Gastrocnemius medialis (tissue), 4 donors: ENCODE measurements at regions not wholly inside any gene's neighbourhood (a gene's known extent, or its start where the extent isn't known, plus 50 kb on each side); places are given as distances from the start of the nearest gene placed in this dataset.

ENCODE experiments used
- ATAC-seq, 2 donors: fragments of 150-250 bp; one replicate each; pipeline ENCODE4 v1.9.1; 2016
- DNase-seq, 2 donors: peaks; one replicate each; pipeline ENCODE4 v3.0.0-alpha.2; 2019
- H3K27ac ChIP-seq, 4 donors: fragments of 200-600 bp; sonication (generic); 1 replicate in 1 of 4; 2 replicates in 3 of 4; pipeline ENCODE4 v1.5.1; 2016 to 2018; ENCODE audit warnings: mild to moderate bottlenecking in 2 of 4, moderate library complexity in 1 of 4
- H3K27me3 ChIP-seq, 3 donors: fragments of 200-600 bp; sonication (generic) in 2 of 3; 1 replicate in 1 of 3; 2 replicates in 2 of 3; pipeline versions ENCODE4 v1.5.1 to v1.6.0; 2016 to 2019; ENCODE audit warnings: mild to moderate bottlenecking in 1 of 3, moderate library complexity in 1 of 3
- H3K36me3 ChIP-seq, 2 donors: fragments of 200-600 bp; sonication (generic) in 1 of 2; one replicate each; pipeline ENCODE4 v1.5.1; 2017 to 2018
- H3K4me1 ChIP-seq, 2 donors: fragments of 200-600 bp; sonication (generic) in 1 of 2; one replicate each; pipeline ENCODE4 v1.5.1; 2016 to 2017; ENCODE audit warnings: mild to moderate bottlenecking in 2 of 2
- H3K4me3 ChIP-seq, 4 donors: fragments of 200-600 bp; sonication (generic) in 3 of 4; 1 replicate in 1 of 4; 2 replicates in 3 of 4; pipeline ENCODE4 v1.5.1; 2016 to 2019; ENCODE audit warnings: mild to moderate bottlenecking in 2 of 4
- H3K9me3 ChIP-seq, 3 donors: fragments of 200-600 bp; sonication (generic) in 2 of 3; 1 replicate in 1 of 3; 2 replicates in 2 of 3; pipeline ENCODE4 v1.5.1; 2016 to 2019
- POLR2A ChIP-seq, 2 donors: fragments of 450-650 bp; IDR thresholded peaks; one replicate each; pipeline ENCODE4 v1.6.1; 2017; ENCODE audit warnings: antibody characterized with exemption in 2 of 2, mild to moderate bottlenecking in 2 of 2, moderate library complexity in 2 of 2
- in situ Hi-C, 4 donors: fragments of 200-750 bp; cut with MboI; loops; one replicate each; pipeline versions ENCODE4 v1.15.0 to v1.8.0; 2017; ENCODE audit warnings: low sequenced_read_pairs in 4 of 4
- intact Hi-C: fragments of 100-400 bp; cut with DNase I; formaldehyde crosslinking; loops from one replicate; pipeline ENCODE4 v1.15.1; 2023; ENCODE audit warnings: low total_unique reads
- TF ChIP-seq, protein P1 (sequence below), 5 experiments: fragments of 450-650 bp in 3 of 5; fragments of 200-600 bp in 2 of 5; sonication (generic) in 2 of 5; IDR thresholded peaks in 4 of 5; conservative IDR thresholded peaks in 1 of 5; 1 replicate in 4 of 5; 2 replicates in 1 of 5; pipeline ENCODE4 v1.5.1; 2016 to 2019; ENCODE audit warnings: antibody characterized with exemption in 5 of 5, mild to moderate bottlenecking in 3 of 5, moderate library complexity in 3 of 5

DNA sequence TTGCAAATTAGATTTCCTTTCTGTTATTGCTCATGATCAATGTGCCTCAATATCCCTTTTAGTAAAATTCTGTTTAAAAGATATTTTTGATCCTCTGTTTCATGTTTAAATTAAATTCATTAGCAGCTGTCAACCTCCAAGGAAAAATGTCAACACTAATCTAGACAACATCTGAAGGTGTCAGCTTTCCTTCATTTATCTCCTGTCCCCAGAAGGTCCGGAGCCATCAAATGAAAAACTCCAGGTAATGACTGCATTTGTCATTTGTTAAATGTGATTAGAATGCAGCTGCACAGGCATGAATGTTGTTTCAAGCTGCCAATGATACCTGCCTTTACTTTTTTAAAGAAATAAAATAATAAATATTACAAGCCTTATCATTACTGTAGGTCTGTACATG lies 463.7 kb upstream of the SEMA3A start:
- no peaks in the 10 kb centered on the region for H3K36me3 ChIP-seq
- intact Hi-C loops (no loop called here), in situ Hi-C loops (no loop called here)
- no peaks in the 10 kb centered on the region for H3K9me3 ChIP-seq
- H3K4me3 ChIP-seq: no peak overlapping the region
- H3K4me1 ChIP-seq: no peaks in the 10 kb centered on the region
- no peak for ATAC-seq
- no peak overlapping the region for H3K27ac ChIP-seq
- TF ChIP-seq POLR2A (IDR thresholded peaks at IDR 0.05): no peak
- no peaks in the 10 kb centered on the region for H3K27me3 ChIP-seq
- no peak for DNase-seq

DNA sequence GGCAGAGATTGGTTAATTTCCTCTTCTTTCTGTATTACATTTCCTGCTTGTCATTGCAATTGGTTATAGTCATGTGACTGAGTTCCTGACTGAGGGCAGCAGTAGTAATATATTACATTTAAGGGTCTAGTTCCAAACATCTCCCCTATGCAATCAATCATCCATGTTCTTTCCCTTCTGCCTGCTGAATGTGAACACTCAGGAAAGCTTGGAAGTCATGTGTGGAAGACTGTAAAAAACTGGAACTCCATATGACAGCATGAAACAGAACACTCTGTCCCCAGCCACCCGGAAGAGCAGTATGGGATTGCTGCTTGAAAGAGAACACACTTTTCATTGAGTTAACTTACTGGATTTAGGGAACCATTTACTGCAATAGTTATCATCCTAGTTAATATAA lies 459.7 kb upstream of the SEMA3A start:
- ATAC-seq: no peak
- H3K4me3 ChIP-seq: no peak overlapping the region
- no peaks in the 10 kb centered on the region for H3K27me3 ChIP-seq
- H3K4me1 ChIP-seq: no peaks in the 10 kb centered on the region
- no peak for DNase-seq
- H3K9me3 ChIP-seq: no peaks in the 10 kb centered on the region
- no peaks in the 10 kb centered on the region for H3K36me3 ChIP-seq
- intact Hi-C loops: no loop called here
- no peak overlapping the region for H3K27ac ChIP-seq
- in situ Hi-C loops: no loop called here
- TF ChIP-seq POLR2A (IDR thresholded peaks at IDR 0.05): no peak
- TF ChIP-seq, protein P1, sequence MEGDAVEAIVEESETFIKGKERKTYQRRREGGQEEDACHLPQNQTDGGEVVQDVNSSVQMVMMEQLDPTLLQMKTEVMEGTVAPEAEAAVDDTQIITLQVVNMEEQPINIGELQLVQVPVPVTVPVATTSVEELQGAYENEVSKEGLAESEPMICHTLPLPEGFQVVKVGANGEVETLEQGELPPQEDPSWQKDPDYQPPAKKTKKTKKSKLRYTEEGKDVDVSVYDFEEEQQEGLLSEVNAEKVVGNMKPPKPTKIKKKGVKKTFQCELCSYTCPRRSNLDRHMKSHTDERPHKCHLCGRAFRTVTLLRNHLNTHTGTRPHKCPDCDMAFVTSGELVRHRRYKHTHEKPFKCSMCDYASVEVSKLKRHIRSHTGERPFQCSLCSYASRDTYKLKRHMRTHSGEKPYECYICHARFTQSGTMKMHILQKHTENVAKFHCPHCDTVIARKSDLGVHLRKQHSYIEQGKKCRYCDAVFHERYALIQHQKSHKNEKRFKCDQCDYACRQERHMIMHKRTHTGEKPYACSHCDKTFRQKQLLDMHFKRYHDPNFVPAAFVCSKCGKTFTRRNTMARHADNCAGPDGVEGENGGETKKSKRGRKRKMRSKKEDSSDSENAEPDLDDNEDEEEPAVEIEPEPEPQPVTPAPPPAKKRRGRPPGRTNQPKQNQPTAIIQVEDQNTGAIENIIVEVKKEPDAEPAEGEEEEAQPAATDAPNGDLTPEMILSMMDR (IDR thresholded peaks at IDR 0.05 in 4 of 5, conservative IDR thresholded peaks at IDR 0.05 in 1 of 5): no peak

DNA sequence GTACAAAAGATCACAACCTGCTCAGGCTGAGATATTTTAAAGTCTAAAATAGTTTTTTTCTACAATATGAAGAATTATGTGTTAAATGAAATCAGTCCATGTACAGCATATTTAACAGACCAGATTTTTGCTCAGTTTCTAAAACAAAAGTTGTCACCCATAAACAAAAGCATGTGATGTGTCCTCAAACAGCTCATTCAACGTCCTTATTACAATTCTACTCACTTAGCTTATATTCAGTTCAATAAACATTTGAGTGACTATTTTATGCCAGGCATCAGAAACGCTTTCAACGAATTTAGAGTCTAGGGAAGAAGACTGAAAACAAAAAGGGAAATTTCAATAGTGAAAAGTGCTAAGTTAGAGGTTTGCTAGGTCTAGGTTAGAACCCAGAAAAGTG lies 457.3 kb upstream of the SEMA3A start:
- Histone ChIP-seq H3K9me3 (no peaks in the 10 kb centered on the region), H3K27me3 (no peaks in the 10 kb centered on the region), H3K4me1 (no peaks in the 10 kb centered on the region), H3K27ac (no peak overlapping the region), H3K4me3 (no peak overlapping the region), H3K36me3 (no peaks in the 10 kb centered on the region)
- no peak for ATAC-seq
- intact Hi-C loops (no loop called here), in situ Hi-C loops (no loop called here)
- no peak for TF ChIP-seq POLR2A (IDR thresholded peaks at IDR 0.05)
- TF ChIP-seq, protein P1 (IDR thresholded peaks at IDR 0.05 in 4 of 5, conservative IDR thresholded peaks at IDR 0.05 in 1 of 5): no peak
- no peak for DNase-seq

DNA sequence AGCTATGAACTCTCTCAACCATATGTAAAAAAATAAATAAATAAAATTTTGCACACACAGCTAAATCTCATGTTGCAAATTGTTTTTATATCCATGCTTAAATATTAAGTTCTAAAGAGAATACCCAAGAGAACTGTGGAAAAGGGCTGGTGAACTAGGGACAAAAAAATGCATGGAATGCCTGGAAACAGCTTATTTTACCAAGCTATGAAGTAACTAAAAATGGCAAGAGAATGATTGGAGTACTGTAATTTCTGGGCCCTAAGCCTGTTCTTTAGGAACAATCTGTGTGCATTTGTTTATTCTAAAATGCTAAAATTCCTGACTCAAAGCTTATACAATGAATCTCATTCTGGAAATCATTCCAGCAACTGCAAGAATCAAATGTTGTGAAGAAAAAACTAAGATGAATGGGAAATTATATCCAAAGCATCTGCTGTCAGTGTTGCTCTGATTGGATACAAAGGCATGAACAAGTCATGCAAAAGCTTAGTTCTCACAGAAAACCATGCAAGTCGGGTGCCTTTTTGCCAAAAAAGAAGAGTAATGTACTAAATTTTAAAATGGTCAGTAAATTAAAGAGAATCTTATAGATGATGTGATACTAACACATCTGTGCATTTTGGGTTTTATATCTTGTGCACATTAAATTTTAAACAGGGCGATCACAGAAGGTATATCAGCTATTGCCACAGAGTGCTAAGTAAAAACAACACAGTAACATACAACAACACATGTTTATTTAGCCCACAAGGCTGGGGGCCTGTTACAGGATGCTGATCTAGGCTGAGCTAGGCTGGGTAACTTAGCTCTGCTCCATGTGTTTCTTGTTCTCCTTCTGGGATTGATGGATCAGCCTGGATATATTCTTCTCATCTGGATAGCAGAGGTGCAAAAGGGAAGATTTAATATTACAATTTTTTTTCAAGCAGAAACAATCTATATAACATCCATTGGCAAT lies 453.5 kb upstream of the SEMA3A start:
- Histone ChIP-seq H3K27me3 (no peaks in the 10 kb centered on the region), H3K4me1 (no peaks in the 10 kb centered on the region), H3K36me3 (no peaks in the 10 kb centered on the region), H3K9me3 (no peaks in the 10 kb centered on the region), H3K4me3 (no peak overlapping the region), H3K27ac (no peak overlapping the region)
- intact Hi-C loops: no loop called here
- no peak for DNase-seq
- no peak for ATAC-seq
- in situ Hi-C loops: no loop called here
- TF ChIP-seq, protein P1 (IDR thresholded peaks at IDR 0.05 in 4 of 5, conservative IDR thresholded peaks at IDR 0.05 in 1 of 5): no peak
- no peak for TF ChIP-seq POLR2A (IDR thresholded peaks at IDR 0.05)

DNA sequence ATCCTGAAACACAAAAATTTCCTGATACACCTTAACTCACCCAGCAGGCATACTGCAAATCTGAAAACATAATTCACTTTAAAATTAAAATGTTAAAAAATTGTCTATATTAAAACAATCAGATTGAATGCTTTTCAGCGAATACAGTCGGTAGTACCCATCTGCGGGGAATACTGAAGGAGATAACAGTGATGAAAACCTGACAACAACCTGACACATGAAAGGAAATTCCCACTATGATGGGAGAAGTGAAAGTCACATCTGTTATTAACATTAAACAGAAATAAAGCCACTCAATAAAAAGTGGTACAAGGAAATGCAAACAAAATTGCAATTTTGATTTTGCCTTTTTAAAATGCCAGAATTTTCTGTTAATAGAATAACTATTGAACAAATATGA lies 448.0 kb upstream of the SEMA3A start:
- Histone ChIP-seq H3K36me3 (no peaks in the 10 kb centered on the region), H3K27ac (no peak overlapping the region), H3K4me3 (no peak overlapping the region), H3K27me3 (no peaks in the 10 kb centered on the region), H3K9me3 (no peaks in the 10 kb centered on the region), H3K4me1 (no peaks in the 10 kb centered on the region)
- in situ Hi-C loops (no loop called here), intact Hi-C loops (no loop called here)
- ATAC-seq: no peak
- no peak for DNase-seq
- no peak for TF ChIP-seq POLR2A (IDR thresholded peaks at IDR 0.05)
- TF ChIP-seq, protein P1 (IDR thresholded peaks at IDR 0.05 in 4 of 5, conservative IDR thresholded peaks at IDR 0.05 in 1 of 5): no peak
